Suprapubic skin (tissue), 4 donors: ENCODE measurements at regions not wholly inside any gene's neighbourhood (a gene's known extent, or its start where the extent isn't known, plus 50 kb on each side); places are given as distances from the start of the nearest gene placed in this dataset.

Source experiments
- EP300 ChIP-seq: sonication (generic); formaldehyde crosslinking; IDR thresholded peaks from one replicate; pipeline ENCODE4 v1.6.1; 2017; ENCODE audit warnings: antibody characterized with exemption
- POLR2A ChIP-seq, 2 donors: fragments of 450-650 bp; IDR thresholded peaks; one replicate each; pipeline ENCODE4 v1.6.1; 2017; ENCODE audit warnings: antibody characterized with exemption in 2 of 2, mild to moderate bottlenecking in 2 of 2, moderate library complexity in 2 of 2
- POLR2AphosphoS5 ChIP-seq, 3 donors: sonication (generic); formaldehyde crosslinking; IDR thresholded peaks; one replicate each; pipeline ENCODE4 v1.6.1; 2017; ENCODE audit warnings: antibody characterized with exemption in 3 of 3
- TF ChIP-seq, protein P1 (sequence below), 2 donors: fragments of 200-600 bp in 1 of 2; fragments of 450-650 bp in 1 of 2; sonication (generic) in 1 of 2; IDR thresholded peaks; one replicate each; pipeline ENCODE4 v1.5.1; 2016 to 2019; ENCODE audit warnings: antibody characterized with exemption in 2 of 2, mild to moderate bottlenecking in 1 of 2, moderate library complexity in 1 of 2

DNA sequence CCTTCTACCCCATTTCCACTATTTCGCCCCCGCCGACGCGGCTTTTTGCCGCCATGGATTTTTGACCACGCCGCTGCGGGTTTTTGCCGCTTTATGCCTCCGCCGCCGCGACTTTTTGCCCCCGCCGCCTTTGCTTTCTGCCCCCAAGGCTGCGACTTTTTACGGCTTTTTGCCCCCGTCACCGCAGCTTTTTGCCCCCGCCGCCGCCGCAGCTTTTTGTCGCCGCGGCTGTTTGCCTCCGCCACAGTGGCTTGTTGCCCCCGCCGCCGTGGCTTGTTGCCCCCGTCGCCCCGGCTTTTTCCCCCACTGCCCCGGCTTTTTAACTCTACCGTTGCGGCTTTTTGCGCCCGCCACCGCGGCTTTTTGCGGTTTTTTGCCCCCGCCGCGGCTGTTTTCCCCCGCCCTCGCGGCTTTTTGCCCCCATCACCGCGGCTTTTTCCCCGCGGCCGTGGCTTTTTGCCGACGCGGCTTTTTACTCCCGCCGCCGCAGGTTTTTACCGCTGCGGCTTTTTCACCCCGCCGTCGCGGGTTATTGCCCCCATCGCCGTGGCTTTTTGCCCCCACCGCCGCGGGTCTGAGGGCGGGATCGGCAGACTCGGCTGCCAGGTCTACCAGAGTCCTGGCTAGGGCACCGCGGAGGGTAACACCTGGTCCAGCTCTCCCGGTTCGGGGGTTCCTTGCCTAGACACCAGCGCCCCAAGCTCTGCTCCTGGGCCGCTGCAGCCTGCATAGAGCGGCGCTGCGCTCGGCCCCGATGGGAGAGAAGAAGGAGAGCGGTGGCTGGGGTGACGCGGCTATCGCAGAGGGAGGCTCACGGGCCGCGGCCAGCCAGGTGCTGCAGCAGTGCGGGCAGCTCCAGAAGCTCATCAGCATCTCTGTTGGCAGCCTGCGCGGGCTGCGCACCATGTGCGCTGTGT is 562.7 kb upstream of the WSB1 start:
- TF ChIP-seq, protein P1, sequence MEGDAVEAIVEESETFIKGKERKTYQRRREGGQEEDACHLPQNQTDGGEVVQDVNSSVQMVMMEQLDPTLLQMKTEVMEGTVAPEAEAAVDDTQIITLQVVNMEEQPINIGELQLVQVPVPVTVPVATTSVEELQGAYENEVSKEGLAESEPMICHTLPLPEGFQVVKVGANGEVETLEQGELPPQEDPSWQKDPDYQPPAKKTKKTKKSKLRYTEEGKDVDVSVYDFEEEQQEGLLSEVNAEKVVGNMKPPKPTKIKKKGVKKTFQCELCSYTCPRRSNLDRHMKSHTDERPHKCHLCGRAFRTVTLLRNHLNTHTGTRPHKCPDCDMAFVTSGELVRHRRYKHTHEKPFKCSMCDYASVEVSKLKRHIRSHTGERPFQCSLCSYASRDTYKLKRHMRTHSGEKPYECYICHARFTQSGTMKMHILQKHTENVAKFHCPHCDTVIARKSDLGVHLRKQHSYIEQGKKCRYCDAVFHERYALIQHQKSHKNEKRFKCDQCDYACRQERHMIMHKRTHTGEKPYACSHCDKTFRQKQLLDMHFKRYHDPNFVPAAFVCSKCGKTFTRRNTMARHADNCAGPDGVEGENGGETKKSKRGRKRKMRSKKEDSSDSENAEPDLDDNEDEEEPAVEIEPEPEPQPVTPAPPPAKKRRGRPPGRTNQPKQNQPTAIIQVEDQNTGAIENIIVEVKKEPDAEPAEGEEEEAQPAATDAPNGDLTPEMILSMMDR (IDR thresholded peaks at IDR 0.05): no peak
- TF ChIP-seq POLR2A (IDR thresholded peaks at IDR 0.05): no peak
- TF ChIP-seq POLR2AphosphoS5 (IDR thresholded peaks at IDR 0.05): no peak
- no peak for TF ChIP-seq EP300
